ENCODE measurements at regions not wholly inside any gene's neighbourhood (a gene's known extent, or its start where the extent isn't known, plus 50 kb on each side); places are given as distances from the start of the nearest gene placed in this dataset.

DNA sequence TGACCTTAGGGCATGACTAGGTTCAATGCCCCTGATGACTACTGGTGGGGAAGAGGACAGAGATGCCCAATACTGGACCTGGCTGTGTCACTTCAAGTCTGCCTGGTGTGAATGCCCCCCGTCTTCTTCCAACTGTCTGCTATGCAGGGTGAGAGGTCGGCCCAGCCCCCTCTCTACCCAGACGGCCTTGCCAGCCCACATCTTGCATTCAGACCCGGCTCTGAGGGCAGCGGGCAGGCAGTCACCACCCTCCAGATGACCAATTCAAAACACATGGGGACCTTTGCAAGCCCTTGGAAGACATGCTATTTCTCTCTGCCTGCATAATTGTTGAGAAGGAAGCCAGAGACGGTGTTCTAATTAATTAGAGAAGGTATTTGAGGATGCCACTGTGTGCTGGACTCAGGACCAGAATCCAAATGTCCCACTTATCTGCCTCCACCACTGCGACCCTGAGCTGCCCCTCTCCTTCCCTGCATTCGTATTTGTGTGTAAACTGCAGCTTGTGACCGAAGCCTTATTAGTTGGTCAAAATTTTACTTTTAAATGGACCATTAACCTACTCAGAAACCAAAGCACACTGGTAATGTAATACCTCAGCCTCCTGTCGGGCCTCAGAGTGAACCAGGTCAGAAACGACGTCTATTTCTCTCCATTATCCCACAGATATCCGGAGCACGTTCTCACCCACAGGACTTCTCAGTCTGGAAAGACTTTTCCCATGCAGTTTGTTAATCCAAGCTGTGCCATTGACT, 407.0 kb downstream of the ZNF536 start:
- H3K9me2 ChIP-seq (ENCODE audit: insufficient read depth, low read length) = no peaks in the 10 kb centered on the region
- no peak overlapping the region for H3K9ac ChIP-seq (ENCODE audit: low read length)
- no peaks in the 10 kb centered on the region for H3K27me3 ChIP-seq (ENCODE audit: insufficient read depth, low read depth, low read length)
- no peaks in the 10 kb centered on the region for H4K20me1 ChIP-seq (ENCODE audit: insufficient read depth)
- H3K4me2 ChIP-seq (ENCODE audit: low read length) = no peak overlapping the region
- no peak overlapping the region for H3K4me3 ChIP-seq (ENCODE audit: low read length)
- H3K79me2 ChIP-seq (replicated peaks; ENCODE audit: insufficient read depth, low read length) = no peaks in the 10 kb centered on the region
- H2AFZ ChIP-seq (ENCODE audit: low read depth, low read length) = no peak overlapping the region
- TF ChIP-seq RAD21 (conservative IDR thresholded peaks at IDR 0.05) (no peak), EZH2 (IDR thresholded peaks at IDR 0.05; ENCODE audit: borderline replicate concordance, insufficient read depth, low read length, poor library complexity, severe bottlenecking) (no peak)
- H3F3A ChIP-seq (ENCODE audit: insufficient read depth, low read length, poor library complexity, severe bottlenecking) = no peaks in the 10 kb centered on the region
- H3K9me3 ChIP-seq (ENCODE audit: low read length) = no peaks in the 10 kb centered on the region
- no peak overlapping the region for H3K27ac ChIP-seq (ENCODE audit: low read length)
- no peaks in the 10 kb centered on the region for H3K36me3 ChIP-seq (ENCODE audit: insufficient read depth, low read length)

DNA sequence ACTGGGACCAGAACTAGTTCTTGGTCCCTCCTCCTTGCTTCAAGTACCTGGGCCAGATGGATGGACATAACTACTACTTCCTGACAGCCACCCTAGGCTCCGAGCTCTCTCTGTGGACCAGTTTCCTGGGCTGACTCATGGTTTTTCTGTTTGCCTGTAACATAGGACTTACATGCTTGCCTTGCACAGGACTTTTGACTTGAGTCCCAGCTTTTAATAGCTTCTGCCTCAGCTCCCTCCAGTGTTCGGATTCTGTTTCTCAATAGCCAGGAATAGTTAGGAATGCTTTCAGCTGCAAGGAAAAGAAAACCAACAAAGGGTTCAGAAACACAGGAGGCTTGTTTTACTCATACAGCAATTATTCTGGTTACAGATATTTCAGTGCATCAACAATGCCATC, 405.9 kb downstream of the ZNF536 start:
- H3K9ac ChIP-seq (ENCODE audit: low read length) = no peak overlapping the region
- no peaks in the 10 kb centered on the region for H3K9me3 ChIP-seq (ENCODE audit: low read length)
- no peaks in the 10 kb centered on the region for H4K20me1 ChIP-seq (ENCODE audit: insufficient read depth)
- TF ChIP-seq, protein P1, sequence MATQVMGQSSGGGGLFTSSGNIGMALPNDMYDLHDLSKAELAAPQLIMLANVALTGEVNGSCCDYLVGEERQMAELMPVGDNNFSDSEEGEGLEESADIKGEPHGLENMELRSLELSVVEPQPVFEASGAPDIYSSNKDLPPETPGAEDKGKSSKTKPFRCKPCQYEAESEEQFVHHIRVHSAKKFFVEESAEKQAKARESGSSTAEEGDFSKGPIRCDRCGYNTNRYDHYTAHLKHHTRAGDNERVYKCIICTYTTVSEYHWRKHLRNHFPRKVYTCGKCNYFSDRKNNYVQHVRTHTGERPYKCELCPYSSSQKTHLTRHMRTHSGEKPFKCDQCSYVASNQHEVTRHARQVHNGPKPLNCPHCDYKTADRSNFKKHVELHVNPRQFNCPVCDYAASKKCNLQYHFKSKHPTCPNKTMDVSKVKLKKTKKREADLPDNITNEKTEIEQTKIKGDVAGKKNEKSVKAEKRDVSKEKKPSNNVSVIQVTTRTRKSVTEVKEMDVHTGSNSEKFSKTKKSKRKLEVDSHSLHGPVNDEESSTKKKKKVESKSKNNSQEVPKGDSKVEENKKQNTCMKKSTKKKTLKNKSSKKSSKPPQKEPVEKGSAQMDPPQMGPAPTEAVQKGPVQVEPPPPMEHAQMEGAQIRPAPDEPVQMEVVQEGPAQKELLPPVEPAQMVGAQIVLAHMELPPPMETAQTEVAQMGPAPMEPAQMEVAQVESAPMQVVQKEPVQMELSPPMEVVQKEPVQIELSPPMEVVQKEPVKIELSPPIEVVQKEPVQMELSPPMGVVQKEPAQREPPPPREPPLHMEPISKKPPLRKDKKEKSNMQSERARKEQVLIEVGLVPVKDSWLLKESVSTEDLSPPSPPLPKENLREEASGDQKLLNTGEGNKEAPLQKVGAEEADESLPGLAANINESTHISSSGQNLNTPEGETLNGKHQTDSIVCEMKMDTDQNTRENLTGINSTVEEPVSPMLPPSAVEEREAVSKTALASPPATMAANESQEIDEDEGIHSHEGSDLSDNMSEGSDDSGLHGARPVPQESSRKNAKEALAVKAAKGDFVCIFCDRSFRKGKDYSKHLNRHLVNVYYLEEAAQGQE (IDR thresholded peaks at IDR 0.05; ENCODE audit: borderline replicate concordance) = no peak
- no peak for TF ChIP-seq MXI1 (conservative IDR thresholded peaks at IDR 0.05; ENCODE audit: poor library complexity, severe bottlenecking)
- TF ChIP-seq SMC3 (conservative IDR thresholded peaks at IDR 0.05; ENCODE audit: poor library complexity) = no peak
- TF ChIP-seq POLR2AphosphoS5 (IDR thresholded peaks at IDR 0.05) = no peak
- TF ChIP-seq RAD21 (conservative IDR thresholded peaks at IDR 0.05) = no peak
- TF ChIP-seq TAF1 (IDR thresholded peaks at IDR 0.05; ENCODE audit: low read depth) = no peak
- TF ChIP-seq, protein P2, sequence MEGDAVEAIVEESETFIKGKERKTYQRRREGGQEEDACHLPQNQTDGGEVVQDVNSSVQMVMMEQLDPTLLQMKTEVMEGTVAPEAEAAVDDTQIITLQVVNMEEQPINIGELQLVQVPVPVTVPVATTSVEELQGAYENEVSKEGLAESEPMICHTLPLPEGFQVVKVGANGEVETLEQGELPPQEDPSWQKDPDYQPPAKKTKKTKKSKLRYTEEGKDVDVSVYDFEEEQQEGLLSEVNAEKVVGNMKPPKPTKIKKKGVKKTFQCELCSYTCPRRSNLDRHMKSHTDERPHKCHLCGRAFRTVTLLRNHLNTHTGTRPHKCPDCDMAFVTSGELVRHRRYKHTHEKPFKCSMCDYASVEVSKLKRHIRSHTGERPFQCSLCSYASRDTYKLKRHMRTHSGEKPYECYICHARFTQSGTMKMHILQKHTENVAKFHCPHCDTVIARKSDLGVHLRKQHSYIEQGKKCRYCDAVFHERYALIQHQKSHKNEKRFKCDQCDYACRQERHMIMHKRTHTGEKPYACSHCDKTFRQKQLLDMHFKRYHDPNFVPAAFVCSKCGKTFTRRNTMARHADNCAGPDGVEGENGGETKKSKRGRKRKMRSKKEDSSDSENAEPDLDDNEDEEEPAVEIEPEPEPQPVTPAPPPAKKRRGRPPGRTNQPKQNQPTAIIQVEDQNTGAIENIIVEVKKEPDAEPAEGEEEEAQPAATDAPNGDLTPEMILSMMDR (IDR thresholded peaks at IDR 0.05; ENCODE audit: poor library complexity, severe bottlenecking) = no peak
- TF ChIP-seq EZH2 (IDR thresholded peaks at IDR 0.05; ENCODE audit: borderline replicate concordance, insufficient read depth, low read length, poor library complexity, severe bottlenecking) = no peak
- no peak for TF ChIP-seq EP300 (conservative IDR thresholded peaks at IDR 0.05; ENCODE audit: poor library complexity, severe bottlenecking)
- H3F3A ChIP-seq (ENCODE audit: insufficient read depth, low read length, poor library complexity, severe bottlenecking) = no peaks in the 10 kb centered on the region
- no peaks in the 10 kb centered on the region for H3K79me2 ChIP-seq (replicated peaks; ENCODE audit: insufficient read depth, low read length)
- H3K9me2 ChIP-seq (ENCODE audit: insufficient read depth, low read length) = no peaks in the 10 kb centered on the region
- H3K4me3 ChIP-seq (ENCODE audit: low read length) = no peak overlapping the region
- H3K27me3 ChIP-seq (ENCODE audit: insufficient read depth, low read depth, low read length) = no peaks in the 10 kb centered on the region
- no peak overlapping the region for H3K27ac ChIP-seq (ENCODE audit: low read length)
- H3K36me3 ChIP-seq (ENCODE audit: insufficient read depth, low read length) = no peaks in the 10 kb centered on the region
- no peak overlapping the region for H2AFZ ChIP-seq (ENCODE audit: low read depth, low read length)
- H3K4me2 ChIP-seq (ENCODE audit: low read length) = no peak overlapping the region

All from neural cell (in vitro differentiated cells).